PC-9 (cell line): ENCODE measurements at regions not wholly inside any gene's neighbourhood (a gene's known extent, or its start where the extent isn't known, plus 50 kb on each side); places are given as distances from the start of the nearest gene placed in this dataset.
"Not testable (repeated sequence)": the region's sequence is repeated elsewhere in the genome, so short reads cannot be mapped to it uniquely, and the experiment has no call there.

ENCODE experiments used
- EZH2 ChIP-seq: fragments of 200-600 bp; sonication (generic); IDR thresholded peaks from 2 replicates; pipeline ENCODE4 v1.8.0; 2017; ENCODE audit warnings: antibody characterized with exemption, low read depth
- TF ChIP-seq, protein P1 (sequence below): fragments of 200-600 bp; sonication (generic); conservative IDR thresholded peaks from 2 replicates; pipeline ENCODE4 v1.6.1; 2017; ENCODE audit warnings: mixed run types, antibody characterized with exemption, mild to moderate bottlenecking, moderate library complexity

DNA sequence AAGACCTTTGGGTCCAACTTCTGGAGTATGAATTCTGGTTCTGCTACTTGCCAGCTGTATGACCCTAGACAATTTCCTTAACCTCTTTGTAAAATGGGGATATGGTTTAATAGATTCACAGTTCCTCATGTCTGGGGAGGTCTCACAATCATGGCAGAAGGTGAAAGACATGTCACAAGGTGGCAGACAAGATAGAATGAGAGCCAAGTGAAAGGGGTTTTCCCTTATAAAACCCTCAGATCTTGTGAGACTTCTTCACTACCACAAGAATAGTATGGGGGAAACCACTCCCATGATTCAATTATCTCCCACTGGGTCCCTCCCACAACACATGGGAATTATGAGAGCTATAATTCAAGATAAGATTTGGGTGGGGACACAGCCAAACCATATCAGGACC lies 63.9 kb upstream of the NRIP1 start:
- TF ChIP-seq, protein P1, sequence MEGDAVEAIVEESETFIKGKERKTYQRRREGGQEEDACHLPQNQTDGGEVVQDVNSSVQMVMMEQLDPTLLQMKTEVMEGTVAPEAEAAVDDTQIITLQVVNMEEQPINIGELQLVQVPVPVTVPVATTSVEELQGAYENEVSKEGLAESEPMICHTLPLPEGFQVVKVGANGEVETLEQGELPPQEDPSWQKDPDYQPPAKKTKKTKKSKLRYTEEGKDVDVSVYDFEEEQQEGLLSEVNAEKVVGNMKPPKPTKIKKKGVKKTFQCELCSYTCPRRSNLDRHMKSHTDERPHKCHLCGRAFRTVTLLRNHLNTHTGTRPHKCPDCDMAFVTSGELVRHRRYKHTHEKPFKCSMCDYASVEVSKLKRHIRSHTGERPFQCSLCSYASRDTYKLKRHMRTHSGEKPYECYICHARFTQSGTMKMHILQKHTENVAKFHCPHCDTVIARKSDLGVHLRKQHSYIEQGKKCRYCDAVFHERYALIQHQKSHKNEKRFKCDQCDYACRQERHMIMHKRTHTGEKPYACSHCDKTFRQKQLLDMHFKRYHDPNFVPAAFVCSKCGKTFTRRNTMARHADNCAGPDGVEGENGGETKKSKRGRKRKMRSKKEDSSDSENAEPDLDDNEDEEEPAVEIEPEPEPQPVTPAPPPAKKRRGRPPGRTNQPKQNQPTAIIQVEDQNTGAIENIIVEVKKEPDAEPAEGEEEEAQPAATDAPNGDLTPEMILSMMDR = not testable (repeated sequence)
- TF ChIP-seq EZH2 = not testable (repeated sequence)
